ENCODE measurements at regions not wholly inside any gene's neighbourhood (a gene's known extent, or its start where the extent isn't known, plus 50 kb on each side); places are given as distances from the start of the nearest gene placed in this dataset.

- H3K4me3 ChIP-seq: no peak overlapping the region
- H3K27me3 ChIP-seq: peaks cover 33% of the 10 kb centered on the region
- no peaks in the 10 kb centered on the region for H3K9me3 ChIP-seq
- TF ChIP-seq POLR2AphosphoS5 (IDR thresholded peaks at IDR 0.05) (no peak), EP300 (IDR thresholded peaks at IDR 0.05) (no peak), POLR2A (IDR thresholded peaks at IDR 0.05) (no peak), CTCF (IDR thresholded peaks at IDR 0.05) (no peak)
- H3K27ac ChIP-seq: peak overlapping the region in 1 of 4 donors; percentile 72
- peaks cover 0 to 14% (median 8%) of the 10 kb centered on the region in 3 donors for H3K4me1 ChIP-seq
- 65% methylated on average over 5 of the region's 9 CpGs; no CpG with 5 or more reads in 1 of the 2 donors for WGBS, 2 donors (ENCODE audit: low coverage in 1 of 2)
- no peaks in the 10 kb centered on the region for H3K36me3 ChIP-seq
- no peak for ATAC-seq
Measured at GRCh38 chr1:30189818-30190500, 533.4 kb downstream of the MATN1 start.

GRCh38 chr1:30188999-30189398, 534.4 kb downstream of the MATN1 start:
- TF ChIP-seq CTCF (IDR thresholded peaks at IDR 0.05): no peak
- no peak for TF ChIP-seq EP300 (IDR thresholded peaks at IDR 0.05)
- TF ChIP-seq POLR2AphosphoS5 (IDR thresholded peaks at IDR 0.05): no peak
- no peak for TF ChIP-seq POLR2A (IDR thresholded peaks at IDR 0.05)
- H3K9me3 ChIP-seq: no peaks in the 10 kb centered on the region
- H3K4me3 ChIP-seq: no peak overlapping the region
- H3K4me1 ChIP-seq: peaks cover 0 to 14% (median 8%) of the 10 kb centered on the region in 3 donors
- peaks cover 33% of the 10 kb centered on the region for H3K27me3 ChIP-seq
- ATAC-seq: no peak
- no peaks in the 10 kb centered on the region for H3K36me3 ChIP-seq
- 94% methylated on average over 2 of the region's 2 CpGs; no CpG with 5 or more reads in 1 of the 2 donors for WGBS, 2 donors (ENCODE audit: low coverage in 1 of 2)
- no peak overlapping the region for H3K27ac ChIP-seq

- peaks cover 0 to 14% (median 8%) of the 10 kb centered on the region in 3 donors for H3K4me1 ChIP-seq
- no peak overlapping the region for H3K27ac ChIP-seq
- no peak for TF ChIP-seq EP300 (IDR thresholded peaks at IDR 0.05)
- no peak for TF ChIP-seq CTCF (IDR thresholded peaks at IDR 0.05)
- TF ChIP-seq POLR2AphosphoS5 (IDR thresholded peaks at IDR 0.05): no peak
- no peak for TF ChIP-seq POLR2A (IDR thresholded peaks at IDR 0.05)
- WGBS, 2 donors (ENCODE audit: low coverage in 1 of 2): 57 to 59% methylated on average over 4 to 6 of the region's 6 CpGs
- ATAC-seq: no peak
- no peaks in the 10 kb centered on the region for H3K9me3 ChIP-seq
- H3K4me3 ChIP-seq: no peak overlapping the region
- H3K36me3 ChIP-seq: no peaks in the 10 kb centered on the region
- peaks cover 33% of the 10 kb centered on the region for H3K27me3 ChIP-seq
Measured at GRCh38 chr1:30188329-30188728, 535.1 kb downstream of the MATN1 start.

GRCh38 chr1:30187413-30188023, 535.9 kb downstream of the MATN1 start:
- no peak overlapping the region for H3K27ac ChIP-seq
- no peak for TF ChIP-seq CTCF (IDR thresholded peaks at IDR 0.05)
- no peak for TF ChIP-seq POLR2A (IDR thresholded peaks at IDR 0.05)
- TF ChIP-seq POLR2AphosphoS5 (IDR thresholded peaks at IDR 0.05): no peak
- no peak for TF ChIP-seq EP300 (IDR thresholded peaks at IDR 0.05)
- ATAC-seq: no peak
- H3K9me3 ChIP-seq: no peaks in the 10 kb centered on the region
- H3K4me1 ChIP-seq: peaks cover 0 to 14% (median 8%) of the 10 kb centered on the region in 3 donors
- H3K27me3 ChIP-seq: peaks cover 33% of the 10 kb centered on the region
- WGBS, 2 donors (ENCODE audit: low coverage in 1 of 2): 94 to 100% methylated on average over 1 to 3 of the region's 4 CpGs
- H3K36me3 ChIP-seq: no peaks in the 10 kb centered on the region
- no peak overlapping the region for H3K4me3 ChIP-seq

- H3K4me3 ChIP-seq: no peak overlapping the region
- WGBS, 2 donors (ENCODE audit: low coverage in 1 of 2): 45 to 53% methylated on average over 3 to 4 of the region's 4 CpGs
Measured at GRCh38 chr1:30186586-30186985, 536.8 kb downstream of the MATN1 start.

More at GRCh38 chr1:30186586-30186985, 536.8 kb downstream of the MATN1 start:
- H3K27ac ChIP-seq: no peak overlapping the region
- ATAC-seq: no peak
- TF ChIP-seq CTCF (IDR thresholded peaks at IDR 0.05) (no peak), EP300 (IDR thresholded peaks at IDR 0.05) (no peak), POLR2A (IDR thresholded peaks at IDR 0.05) (no peak), POLR2AphosphoS5 (IDR thresholded peaks at IDR 0.05) (no peak)
- peaks cover 0 to 14% (median 8%) of the 10 kb centered on the region in 3 donors for H3K4me1 ChIP-seq
- peaks cover 33% of the 10 kb centered on the region for H3K27me3 ChIP-seq
- H3K9me3 ChIP-seq: no peaks in the 10 kb centered on the region
- no peaks in the 10 kb centered on the region for H3K36me3 ChIP-seq
